ENCODE measurements at regions not wholly inside any gene's neighbourhood (a gene's known extent, or its start where the extent isn't known, plus 50 kb on each side); places are given as distances from the start of the nearest gene placed in this dataset.

GRCh38 chr2:124985270-124985669 is 960.2 kb downstream of the CNTNAP5 start:
- no peak overlapping the region for H3K27ac Mint-ChIP-seq
- H3K4me3 Mint-ChIP-seq = no peak overlapping the region
- TF ChIP-seq E2F1 (CRISPR knock-in tag; IDR thresholded peaks at IDR 0.05) = no peak
- no peak for TF ChIP-seq ZNF317 (CRISPR knock-in tag; IDR thresholded peaks at IDR 0.05; ENCODE audit: borderline replicate concordance, low read depth)
- TF ChIP-seq IRF1 (CRISPR knock-in tag; IDR thresholded peaks at IDR 0.05) = no peak
- no peak for TF ChIP-seq ZNF425 (CRISPR knock-in tag; conservative IDR thresholded peaks at IDR 0.05)
- no peak for TF ChIP-seq ZNF219 (CRISPR knock-in tag; IDR thresholded peaks at IDR 0.05; ENCODE audit: borderline replicate concordance)
- no peak for TF ChIP-seq NFE2L1 (CRISPR knock-in tag; IDR thresholded peaks at IDR 0.05)
- no peak for TF ChIP-seq ATF1 (CRISPR knock-in tag; IDR thresholded peaks at IDR 0.05)
- TF ChIP-seq ESRRA (CRISPR knock-in tag; IDR thresholded peaks at IDR 0.05; ENCODE audit: borderline replicate concordance) = no peak
- no peak for TF ChIP-seq SP1 (CRISPR knock-in tag; conservative IDR thresholded peaks at IDR 0.05)
- TF ChIP-seq ZSCAN18 (CRISPR knock-in tag; IDR thresholded peaks at IDR 0.05) = no peak
- no peak for TF ChIP-seq ATF3 (CRISPR knock-in tag; conservative IDR thresholded peaks at IDR 0.05)
- TF ChIP-seq MLX (CRISPR knock-in tag; IDR thresholded peaks at IDR 0.05) = no peak
- TF ChIP-seq CREM (CRISPR knock-in tag; IDR thresholded peaks at IDR 0.05) = no peak
- no peak for TF ChIP-seq HMGA2 (CRISPR knock-in tag; IDR thresholded peaks at IDR 0.05)
- no peak for TF ChIP-seq ELF4 (CRISPR knock-in tag; IDR thresholded peaks at IDR 0.05; ENCODE audit: low read depth)
- no peak for TF ChIP-seq IRF2 (CRISPR knock-in tag; IDR thresholded peaks at IDR 0.05; ENCODE audit: borderline replicate concordance, low read depth)
- TF ChIP-seq NR3C1 (CRISPR knock-in tag; conservative IDR thresholded peaks at IDR 0.05; ENCODE audit: low read depth) = no peak
- no peak for TF ChIP-seq FOXP4 (CRISPR knock-in tag; IDR thresholded peaks at IDR 0.05)
- no peak for TF ChIP-seq SMAD4 (CRISPR knock-in tag; IDR thresholded peaks at IDR 0.05)
- no peak for TF ChIP-seq AFF4 (CRISPR knock-in tag; IDR thresholded peaks at IDR 0.05; ENCODE audit: borderline replicate concordance)
- no peak for DNase-seq (ENCODE audit: low spot score)
- H3K27me3 Mint-ChIP-seq (ENCODE audit: low read depth) = peaks cover 2% of the 10 kb centered on the region; the same call in 1 of the 2 replicates
- peaks cover 36% of the 10 kb centered on the region for H3K9me3 Mint-ChIP-seq
- ChIA-PET POLR2A (no interaction called here), CTCF (no interaction called here)
- H3K4me1 Mint-ChIP-seq = peaks cover 6% of the 10 kb centered on the region
- no peak for ATAC-seq
- peaks cover 16% of the 10 kb centered on the region for H3K36me3 Mint-ChIP-seq

Data from WTC11 (cell line).